Endometrium (tissue), 2 donors: ENCODE measurements at regions not wholly inside any gene's neighbourhood (a gene's known extent, or its start where the extent isn't known, plus 50 kb on each side); places are given as distances from the start of the nearest gene placed in this dataset.

ENCODE experiments used
- FAIRE-seq: peaks from 2 replicates; lab custom pipeline; 2012; peaks lifted over from hg19 to GRCh38; lab: Jason Lieb, UNC
- donor health status: control.
- donor health status: control.

DNA sequence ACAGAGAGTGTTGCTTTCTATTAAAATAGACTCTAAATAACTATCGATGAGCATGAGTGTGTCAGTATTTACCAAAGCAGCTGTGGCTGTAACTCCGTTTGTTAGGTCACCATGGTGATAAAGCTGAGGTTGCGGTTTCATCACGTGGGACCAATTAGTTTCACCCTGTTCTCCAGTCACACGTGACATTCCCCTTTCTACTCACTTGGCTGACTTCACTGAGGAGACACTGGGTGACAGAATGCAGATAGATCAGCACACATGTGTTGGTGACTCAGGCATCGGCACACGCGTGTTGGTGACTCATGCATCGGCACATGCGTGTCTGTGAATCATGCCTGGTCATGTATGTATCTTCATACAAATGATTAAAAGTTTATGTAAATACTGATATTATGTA lies 285.4 kb downstream of the THBS2 start:
- no peak for FAIRE-seq

DNA sequence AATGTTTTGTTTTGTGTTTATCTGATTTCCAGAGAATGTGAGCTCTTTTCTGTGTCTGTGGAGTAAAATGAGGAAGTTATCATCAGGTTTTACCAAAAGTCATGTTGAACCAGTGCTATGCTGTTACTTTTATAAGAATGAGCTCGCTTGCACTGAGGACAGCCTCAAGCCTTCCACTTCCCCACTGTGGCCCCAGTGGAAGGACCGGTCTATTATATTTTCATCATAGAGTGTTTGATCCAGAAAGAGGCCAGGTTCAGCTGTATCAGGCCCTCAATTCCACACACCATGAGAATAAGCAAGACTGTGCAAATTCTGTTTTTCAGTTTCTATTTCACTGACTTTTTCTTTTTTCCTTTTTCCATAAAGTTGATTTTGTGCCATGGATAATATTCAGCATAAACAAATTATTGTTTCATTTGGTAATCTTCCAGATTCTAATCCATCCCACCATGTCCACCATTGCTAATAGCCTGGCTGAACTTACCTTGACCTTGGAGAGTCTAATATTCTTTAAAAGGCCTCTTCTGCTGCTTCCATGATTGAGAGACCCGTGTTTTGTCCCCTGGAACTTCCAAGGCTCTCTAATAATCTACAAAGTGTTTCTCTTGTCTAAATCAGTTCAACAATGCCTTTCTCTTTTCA lies 286.2 kb downstream of the THBS2 start:
- FAIRE-seq: no peak

DNA sequence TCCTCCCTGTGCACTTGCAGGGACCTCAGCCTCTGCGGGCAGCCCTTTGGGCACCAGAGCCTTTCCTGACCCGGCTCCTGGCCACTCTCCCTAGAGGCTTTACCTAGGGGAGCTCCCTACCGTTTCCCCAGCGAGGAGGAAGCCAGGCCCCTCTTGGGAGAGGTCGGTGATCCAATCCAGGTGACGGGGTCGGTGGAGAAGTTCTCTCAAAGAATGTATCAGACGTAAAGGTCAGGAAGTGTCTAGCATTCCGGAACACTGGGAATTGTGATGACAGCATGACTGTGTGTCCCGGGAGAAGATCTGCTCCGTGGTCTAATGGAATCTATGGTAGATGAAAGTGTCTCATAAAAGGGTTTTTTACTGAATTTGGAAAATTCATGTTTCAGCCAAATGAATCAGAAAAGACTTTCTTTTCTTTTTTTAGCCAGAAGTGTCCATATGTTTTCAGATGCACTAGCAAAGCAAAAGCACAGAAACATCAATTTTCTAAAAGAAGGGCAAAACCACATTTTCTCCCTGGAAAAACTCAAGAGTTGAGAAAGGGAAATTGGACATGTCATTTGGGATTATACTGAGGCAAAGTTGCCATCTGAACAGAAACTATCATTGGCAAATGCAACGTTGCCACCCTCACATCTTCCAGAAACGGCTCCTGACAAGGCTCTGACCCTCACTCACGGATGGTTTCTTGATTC lies 289.4 kb downstream of the THBS2 start:
- no peak for FAIRE-seq

DNA sequence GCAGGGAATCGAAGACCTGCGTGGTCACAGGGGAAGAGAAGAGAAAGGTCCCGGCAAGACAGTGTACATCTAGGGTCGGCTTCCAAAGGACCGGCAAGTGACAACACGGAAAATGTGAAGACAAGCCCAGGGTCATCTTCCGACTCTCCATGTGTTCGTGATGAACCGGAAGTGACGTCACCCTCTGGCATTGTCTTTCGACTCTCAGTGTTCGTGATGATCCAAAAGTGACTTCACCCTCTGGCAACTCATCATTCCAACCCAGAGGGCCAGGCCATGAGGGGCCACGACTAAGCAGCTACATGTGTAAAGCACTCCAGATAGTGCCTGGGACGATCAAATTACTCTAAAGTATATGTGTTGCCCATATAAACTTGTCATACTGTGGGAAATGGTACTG lies 290.8 kb downstream of the THBS2 start:
- FAIRE-seq: no peak

DNA sequence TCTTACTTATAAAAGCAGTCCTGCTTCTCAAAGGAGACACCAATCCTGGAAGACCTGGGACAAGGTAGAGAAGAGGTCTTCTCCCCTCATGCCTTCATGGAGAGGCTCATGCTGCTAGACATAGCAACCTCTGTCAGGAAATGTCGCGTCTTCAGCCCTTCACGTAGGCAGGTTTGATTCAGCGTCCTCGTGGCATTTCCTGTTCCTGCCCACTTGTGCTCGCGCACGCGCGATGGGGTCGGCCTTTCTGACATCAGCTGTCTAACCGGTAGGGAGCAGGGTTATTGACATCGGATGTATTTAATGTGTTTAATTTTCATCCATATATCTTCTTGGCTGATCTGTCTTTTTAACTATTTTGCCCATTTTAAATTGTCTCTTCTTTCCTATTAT lies 292.4 kb downstream of the THBS2 start:
- no peak for FAIRE-seq

DNA sequence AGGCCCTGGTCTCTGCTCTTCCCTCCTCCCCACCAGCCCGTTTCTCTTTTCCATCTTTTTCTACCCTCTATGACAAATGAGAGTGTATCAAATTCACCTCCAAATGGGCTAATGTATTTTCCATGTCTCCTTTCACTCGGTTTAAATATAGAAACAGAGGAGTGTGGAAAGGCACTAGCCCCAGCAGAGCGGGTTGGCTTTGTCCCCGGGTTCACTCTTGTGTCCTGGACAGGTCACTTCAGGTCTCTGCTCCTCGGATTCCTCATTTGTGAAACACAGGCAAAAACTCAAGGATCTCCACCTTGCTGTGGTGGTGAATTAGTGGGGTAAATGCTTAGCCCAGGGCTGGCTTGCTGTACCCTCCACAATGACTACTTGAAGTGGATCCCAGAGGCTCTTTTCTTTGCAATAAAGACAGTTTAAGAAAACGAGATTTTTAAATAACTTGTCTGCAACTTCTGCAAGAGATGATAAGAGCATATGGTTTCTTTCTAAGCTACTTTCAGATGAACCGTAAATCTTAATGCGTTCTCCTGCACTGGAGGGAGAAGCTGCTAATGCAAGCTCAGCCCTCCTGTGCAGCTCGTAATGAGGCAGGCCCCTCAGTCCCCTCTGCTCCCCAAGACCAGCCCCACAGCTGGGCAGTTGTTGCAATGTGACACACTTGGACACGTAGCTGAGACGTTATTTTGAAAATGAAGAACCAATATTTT lies 292.9 kb downstream of the THBS2 start:
- FAIRE-seq: no peak

DNA sequence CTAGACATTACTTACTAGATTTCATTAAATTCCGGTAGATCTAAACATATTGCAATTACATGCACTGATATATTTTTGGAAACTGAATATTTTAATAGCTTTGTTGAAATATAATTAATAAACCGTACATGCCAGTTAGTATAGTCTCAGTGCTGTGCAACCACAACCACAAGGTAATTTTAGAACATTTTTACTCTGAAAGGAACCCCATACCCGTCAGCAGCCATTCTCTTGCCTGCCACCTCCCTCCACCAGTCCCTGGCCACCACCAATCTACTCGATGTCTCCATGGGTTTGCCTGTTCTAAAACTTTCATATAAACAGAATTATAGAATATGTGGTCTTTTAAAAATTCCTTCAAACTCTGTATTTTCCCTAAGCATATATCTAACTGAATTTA lies 293.9 kb downstream of the THBS2 start:
- FAIRE-seq: no peak

DNA sequence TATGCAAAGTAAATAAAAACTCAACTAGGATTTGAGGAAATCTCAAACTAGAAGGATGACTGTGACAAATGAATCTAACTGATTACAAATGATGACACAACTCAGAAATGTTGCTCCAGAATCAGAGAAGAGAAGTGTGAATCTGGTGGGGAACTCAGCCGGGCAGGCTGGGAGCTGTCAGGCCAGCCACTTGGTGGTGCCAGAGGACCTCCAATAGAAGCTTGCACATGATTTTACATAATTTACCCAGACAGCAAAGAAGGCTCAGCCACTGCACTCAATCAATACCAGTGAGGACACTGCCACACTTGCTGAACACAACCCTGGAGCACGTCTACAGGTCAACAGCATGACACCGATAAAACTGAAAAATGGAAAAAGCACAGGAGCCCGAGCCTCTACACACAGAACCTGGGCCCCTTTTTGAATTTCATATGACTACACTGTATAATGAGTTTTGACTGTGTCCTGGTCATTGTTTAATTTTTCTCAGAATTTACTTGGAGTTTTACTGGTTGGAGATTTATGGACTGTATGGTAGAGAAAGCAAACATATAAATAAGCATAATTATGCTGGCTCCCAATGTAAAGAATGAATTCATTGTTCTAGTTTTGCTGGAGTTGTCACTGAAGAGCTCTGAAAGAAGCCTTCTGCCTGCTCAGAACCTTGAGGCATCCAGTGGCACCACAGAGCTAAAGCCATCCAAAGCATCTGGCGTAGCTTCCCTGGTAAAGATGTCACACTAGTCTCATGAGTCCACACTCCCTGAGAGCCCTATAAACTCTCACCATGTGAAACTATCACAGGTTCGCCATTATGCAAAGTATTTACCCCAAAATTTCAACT lies 296.5 kb downstream of the THBS2 start:
- FAIRE-seq: no peak

DNA sequence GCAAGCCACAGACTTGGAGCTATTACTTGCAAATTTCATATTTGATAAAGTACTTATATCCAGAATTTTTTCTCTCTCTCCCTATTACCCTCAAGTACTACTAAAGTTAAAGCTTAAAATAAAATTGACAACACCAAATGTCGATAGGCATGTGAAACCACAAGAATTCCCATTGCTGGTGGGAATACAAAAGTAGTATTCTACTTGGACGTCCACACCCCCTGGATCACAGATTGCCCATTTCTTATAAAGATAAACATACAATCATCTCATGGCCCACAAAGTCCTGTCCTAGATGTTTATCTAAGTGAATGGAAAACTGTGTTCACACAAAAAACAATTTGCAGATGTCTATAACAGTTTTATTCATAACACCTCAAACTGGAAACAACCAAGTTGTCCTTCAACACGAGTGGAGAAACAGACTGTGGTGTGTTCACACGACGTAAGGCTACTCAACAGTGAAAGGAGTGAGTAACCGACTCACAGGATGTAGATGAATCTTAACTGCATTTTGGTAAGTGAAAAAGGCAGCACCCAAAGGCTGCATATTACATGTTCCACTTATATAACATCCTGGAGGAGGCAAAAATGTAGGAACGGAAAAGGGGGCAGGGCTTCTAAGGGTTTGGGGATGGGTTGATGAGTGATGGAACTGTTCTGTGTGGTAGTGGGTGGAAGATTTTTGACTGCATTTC lies 297.4 kb downstream of the THBS2 start:
- FAIRE-seq: no peak

DNA sequence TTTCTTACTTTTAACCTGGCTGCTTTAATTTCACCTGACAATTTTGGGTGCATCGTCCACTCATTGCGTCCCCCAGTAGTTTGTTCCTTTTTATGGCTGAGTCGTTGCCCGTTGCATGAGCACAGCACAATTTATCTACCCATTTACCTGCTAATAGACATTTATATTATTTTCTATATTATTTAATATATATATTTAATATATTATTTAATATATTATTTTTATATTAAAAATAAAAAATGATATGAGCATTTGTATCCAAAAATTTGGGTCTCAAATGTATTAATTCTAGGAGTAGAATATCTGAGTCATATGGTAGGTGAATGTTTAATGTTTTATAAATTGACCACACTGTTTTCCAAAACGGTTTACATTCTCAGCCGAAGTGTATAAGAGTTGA lies 300.2 kb downstream of the THBS2 start:
- FAIRE-seq: no peak

DNA sequence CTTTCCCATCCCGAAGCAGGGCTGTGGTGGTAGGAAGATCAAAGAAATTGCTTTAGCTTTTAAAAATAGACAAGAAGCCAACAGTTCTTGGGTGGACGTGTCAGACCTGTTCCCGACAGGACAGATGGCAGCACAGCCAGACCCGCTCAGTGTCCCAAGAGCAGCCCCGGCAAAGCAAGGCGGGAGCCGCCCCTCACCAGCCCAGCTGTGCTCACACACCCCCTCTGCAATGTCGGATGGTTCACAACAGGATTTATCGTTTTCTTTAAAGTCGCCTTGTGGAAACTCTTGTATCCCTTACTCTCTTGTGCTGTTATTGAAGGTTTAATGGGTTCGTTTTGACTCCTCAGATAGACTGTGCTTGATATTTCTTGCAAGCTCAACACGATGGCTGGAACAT lies 302.4 kb downstream of the THBS2 start:
- FAIRE-seq: no peak

DNA sequence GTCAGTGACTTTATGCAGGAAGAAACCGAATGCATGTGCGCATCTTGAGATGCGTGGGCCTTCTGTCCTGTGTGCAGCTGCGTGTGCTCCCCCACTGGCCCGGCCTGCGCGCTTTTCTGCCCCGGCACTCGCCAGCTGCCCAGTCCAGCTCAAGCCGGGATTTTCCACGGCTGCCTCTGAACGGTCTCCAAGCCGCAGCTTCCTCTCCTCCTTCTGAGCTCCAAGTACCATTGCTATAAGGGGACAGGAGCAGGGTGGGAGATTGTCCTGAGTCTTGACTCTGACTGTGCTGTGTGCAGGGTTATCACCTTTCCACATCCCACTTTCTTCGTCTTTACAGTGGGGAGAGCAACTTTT lies 302.8 kb downstream of the THBS2 start:
- FAIRE-seq: no peak

DNA sequence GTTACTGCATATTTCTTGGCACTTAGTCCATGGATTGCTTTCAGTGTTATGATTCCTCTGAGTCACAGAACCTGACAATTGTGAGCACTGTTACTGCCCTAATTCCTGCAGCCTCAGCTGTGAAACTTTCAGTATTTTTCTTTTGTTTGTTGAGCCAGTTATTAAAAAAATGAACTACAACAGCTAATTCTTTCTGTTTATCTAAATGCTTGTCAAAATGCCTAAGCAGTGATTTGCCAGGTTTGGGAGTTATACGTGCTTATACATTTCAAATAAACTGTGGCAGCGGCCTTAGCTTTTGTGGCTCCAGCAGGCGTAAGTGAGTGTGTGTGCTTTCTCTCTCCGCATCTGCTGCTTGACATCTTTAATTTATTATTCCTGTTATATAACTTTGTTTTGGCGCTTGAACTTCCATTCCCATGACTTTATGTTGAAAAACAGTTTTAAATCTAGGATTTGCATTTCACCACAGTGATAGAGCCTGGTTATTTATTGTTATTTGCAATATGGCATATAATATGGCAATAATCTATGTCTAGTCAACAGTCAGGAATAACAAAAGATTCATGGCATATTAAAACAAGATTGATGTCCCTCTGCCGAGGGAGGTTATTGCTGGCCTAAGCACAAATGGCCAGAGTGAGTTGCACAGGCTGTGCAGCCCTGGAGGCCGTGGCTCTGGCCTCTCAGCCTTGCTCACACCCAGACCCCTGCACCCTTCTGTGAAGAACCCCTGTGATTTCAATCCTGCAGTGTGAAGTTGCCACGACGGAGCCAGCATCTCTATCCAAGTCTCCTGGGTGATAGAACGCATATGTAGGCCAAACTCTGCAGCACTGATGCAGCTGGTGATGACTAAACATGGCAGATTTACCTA lies 303.4 kb downstream of the THBS2 start:
- FAIRE-seq: no peak

DNA sequence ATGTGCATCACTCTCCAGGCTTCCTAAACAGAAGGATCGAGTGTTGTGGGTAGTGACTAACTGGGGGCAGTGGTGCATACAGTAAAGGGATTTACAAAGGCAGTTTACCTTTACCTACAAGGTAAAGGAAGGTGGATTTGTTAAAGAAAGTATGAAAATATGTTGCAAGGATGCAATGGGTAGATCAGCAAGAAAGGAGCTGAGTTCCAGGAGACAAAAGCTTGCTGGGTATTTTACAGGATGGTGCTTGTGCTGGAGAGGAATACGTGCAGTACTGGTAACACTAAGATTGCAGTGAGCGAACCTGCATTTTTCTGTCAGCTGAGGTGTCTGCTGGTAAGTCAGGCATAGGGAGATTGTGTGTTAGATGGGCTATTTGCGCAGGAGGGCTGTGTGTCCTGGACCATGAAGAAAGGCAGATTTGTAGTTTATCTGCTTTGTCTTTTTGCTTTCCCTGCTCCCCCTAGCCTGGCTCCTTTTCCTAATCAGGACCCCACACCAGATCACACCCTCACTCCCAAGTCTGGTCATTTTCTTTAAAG lies 304.6 kb downstream of the THBS2 start:
- no peak for FAIRE-seq

DNA sequence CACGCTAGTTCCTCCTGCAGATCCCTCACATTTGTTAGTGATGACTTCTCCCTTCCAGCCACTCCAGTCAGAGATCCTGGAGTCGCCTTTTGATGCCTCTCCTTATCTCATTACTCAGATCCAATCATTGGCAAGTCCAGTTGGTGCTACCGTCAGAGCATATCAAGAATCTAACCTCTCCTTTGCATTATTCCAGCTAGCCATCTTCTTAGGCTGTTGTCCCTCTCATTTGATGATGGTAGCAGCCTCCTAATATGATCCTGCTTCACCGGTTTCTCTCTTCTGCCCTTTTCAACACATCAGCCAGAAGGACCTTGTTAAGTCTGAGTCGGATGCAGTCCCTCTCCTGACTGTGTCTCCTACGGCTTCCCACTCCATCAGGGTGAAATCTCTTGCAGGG lies 305.6 kb downstream of the THBS2 start:
- FAIRE-seq: no peak

DNA sequence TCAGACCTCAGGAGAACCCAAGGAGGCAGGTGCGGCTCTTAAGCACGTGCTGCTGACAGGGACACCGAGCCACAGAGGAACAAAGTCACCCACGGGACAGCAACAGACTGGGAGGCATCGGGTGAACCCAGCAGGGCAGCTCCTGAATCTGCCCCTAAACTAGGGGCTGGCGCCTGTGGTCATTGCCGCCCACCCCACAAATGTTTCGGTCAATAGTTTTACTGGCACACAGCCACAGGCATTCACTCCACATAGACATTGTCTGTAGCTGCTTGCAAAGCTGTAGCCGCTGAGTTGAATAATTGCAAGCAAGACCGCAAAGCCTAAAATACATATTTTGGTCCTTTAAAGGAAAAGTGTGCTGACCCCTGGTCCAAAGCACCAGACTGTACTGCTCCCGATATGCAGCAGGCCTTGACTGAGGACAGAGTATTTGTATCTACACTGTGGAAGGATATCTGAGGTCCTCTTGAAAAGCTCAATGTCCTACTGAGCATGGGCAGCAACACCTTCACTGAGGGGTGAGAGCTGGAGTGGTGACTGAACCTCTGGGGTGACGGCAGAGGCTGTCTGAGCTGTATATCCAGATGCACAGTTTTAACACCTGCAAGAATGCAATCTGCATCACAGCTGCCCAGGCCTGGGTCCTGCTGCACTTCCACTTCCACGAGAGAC lies 310.3 kb downstream of the THBS2 start:
- FAIRE-seq: no peak

DNA sequence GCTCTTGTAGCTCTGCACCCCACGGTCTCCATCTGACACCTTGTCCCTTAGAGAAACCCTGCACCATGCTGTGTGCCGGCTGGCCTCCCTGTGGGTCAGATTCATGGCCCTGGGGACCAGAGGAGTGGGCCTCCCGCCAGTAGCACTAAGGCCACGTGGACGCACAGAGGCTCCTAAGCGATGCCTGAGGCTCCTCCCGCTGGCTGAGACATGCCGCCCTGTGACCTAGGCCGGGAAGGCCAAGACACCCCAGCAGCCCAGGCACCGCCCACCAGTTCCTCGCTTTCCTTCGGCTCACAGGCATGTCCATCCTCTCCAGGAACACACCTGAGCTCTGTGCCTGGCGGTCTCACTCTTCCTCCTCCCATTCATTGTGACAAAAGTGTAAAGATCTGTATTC lies 311.0 kb downstream of the THBS2 start:
- no peak for FAIRE-seq

DNA sequence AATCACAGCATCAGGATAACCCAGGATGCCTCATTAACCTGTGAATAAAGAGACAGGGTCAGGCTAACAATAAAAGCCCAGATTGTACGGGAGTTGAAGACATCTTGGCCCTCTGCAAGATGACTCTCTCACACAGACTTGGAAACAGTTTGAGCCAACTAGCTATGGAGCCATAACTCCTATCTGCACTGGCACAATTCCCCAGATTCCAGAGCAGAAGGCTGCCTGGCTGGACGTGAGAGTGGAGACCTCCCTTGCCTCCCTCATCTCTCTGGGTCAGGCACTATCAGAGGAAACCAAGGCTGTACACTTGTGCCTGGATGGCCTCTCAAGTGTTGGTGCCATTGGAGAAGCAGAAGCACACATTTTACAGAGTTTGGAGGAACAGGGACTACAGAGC lies 312.6 kb downstream of the THBS2 start:
- no peak for FAIRE-seq

DNA sequence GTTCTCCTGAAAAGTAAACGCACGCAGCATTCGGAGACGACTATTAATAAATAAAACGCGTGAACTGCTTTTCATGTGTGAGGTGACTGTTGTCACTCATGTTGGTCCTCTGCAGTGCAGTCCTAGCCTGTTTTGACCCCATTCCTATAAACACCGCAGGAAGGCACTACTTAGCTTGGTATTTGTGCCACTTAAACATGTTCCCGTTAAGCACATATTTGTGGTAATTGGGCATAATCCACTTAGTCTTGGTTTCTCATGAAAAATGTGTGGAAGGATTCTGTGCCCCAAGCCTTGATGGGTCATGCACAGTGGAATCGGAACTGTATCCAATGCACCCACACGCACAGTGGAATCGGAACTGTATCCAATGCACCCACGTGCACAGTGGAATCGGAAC lies 313.9 kb downstream of the THBS2 start:
- FAIRE-seq: no peak

DNA sequence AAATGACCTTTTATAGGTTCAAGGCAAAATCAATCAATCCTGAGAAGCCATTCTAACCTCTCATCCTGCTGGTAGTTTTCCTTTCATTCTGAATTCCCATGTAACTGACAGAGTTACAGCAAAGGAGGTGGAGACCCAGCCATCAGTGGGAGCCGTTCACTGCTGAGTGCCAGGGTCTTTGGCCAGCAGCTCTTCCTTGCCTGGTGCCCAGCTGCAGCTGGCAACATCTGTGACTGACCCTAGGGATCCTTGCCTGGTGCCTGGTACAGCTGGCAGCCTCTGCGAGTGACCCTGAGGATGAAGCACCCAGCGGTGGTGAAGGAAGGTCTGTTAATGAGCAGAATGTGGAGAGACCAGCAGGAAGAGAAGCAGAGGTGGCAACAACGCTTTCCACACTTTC lies 314.6 kb downstream of the THBS2 start:
- FAIRE-seq: no peak
